HG03442 (cell line): ENCODE measurements at regions not wholly inside any gene's neighbourhood (a gene's known extent, or its start where the extent isn't known, plus 50 kb on each side); places are given as distances from the start of the nearest gene placed in this dataset.

Source experiments
- ATAC-seq: cut with Tn5 transposase; IDR thresholded peaks from one replicate; pipeline ENCODE4 v1.9.1; 2021; ENCODE audit warnings: mild to moderate bottlenecking, moderate library complexity; ENCODE audit not compliant: unreplicated experiment

GRCh38 chr2:183214680-183215079 lies 90.4 kb downstream of the NUP35 start:
- peak; percentile 81 for ATAC-seq

- no peak for ATAC-seq
Measured at GRCh38 chr2:183215917-183216316, 91.7 kb downstream of the NUP35 start.

- ATAC-seq: no peak
Measured at GRCh38 chr2:183219888-183220287, 95.6 kb downstream of the NUP35 start.

- ATAC-seq: no peak
Measured at GRCh38 chr2:183222751-183223150, 98.5 kb downstream of the NUP35 start.

- ATAC-seq: no peak
Measured at GRCh38 chr2:183224948-183225347, 100.7 kb downstream of the NUP35 start.

GRCh38 chr2:183227176-183227575 lies 102.9 kb downstream of the NUP35 start:
- no peak for ATAC-seq

DNA sequence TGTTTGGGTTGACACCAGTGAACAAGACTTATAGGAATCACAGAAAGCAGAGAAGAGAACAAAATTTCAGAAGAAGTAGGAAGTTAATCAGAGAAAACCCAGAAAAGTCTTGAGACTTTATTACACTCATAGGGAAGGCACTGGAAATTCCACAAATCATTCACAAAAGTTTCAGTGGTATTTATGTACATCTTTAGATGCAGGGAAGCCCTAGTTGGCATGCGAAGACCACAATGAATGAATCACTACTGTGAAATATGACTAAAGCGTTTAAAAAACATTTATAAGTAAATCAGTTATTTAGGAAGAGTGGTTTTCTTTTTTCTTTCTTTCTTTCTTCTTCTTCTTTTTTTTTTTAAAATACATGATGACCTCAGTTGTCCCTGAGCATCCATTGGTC lies 105.1 kb downstream of the NUP35 start:
- peak; percentile 77 for ATAC-seq

DNA sequence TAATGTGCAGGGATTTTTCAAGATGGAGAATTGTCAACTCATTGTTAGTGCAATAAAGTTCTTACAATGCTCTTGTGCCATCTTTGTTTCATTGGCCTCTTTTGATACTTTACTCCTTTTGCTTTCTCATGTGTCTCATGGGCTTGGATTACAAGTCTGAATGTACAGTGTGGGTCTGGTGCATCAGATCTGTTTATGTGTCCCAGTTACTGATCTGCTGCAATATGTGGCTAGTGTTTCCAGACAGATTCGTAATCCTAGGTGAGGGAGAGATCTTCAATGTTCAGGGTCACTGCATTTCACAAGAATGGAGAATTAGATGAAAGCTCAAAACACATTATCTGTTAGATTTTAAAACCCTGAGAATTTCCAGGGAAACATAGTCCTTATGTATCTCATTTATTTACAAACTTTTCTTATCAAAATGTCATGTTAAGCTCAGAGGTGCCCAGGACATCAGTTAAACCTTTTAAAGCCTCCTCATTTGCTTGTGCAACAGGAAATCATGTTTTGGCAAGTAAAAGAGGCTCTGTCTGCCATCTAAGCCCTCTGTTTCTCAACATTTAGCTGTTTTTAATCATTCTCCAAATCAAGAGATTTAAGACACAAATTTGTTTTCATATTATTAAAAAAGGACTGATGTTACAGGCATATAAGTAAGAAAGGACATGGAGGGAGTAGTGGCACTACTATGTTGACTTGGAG lies 108.1 kb downstream of the NUP35 start:
- ATAC-seq: no peak

- ATAC-seq: no peak
Measured at GRCh38 chr2:183242937-183243336, 118.7 kb downstream of the NUP35 start.

GRCh38 chr2:183243758-183244157 lies 119.5 kb downstream of the NUP35 start:
- ATAC-seq: no peak

- no peak for ATAC-seq
Measured at GRCh38 chr2:183244300-183244844, 120.1 kb downstream of the NUP35 start.

DNA sequence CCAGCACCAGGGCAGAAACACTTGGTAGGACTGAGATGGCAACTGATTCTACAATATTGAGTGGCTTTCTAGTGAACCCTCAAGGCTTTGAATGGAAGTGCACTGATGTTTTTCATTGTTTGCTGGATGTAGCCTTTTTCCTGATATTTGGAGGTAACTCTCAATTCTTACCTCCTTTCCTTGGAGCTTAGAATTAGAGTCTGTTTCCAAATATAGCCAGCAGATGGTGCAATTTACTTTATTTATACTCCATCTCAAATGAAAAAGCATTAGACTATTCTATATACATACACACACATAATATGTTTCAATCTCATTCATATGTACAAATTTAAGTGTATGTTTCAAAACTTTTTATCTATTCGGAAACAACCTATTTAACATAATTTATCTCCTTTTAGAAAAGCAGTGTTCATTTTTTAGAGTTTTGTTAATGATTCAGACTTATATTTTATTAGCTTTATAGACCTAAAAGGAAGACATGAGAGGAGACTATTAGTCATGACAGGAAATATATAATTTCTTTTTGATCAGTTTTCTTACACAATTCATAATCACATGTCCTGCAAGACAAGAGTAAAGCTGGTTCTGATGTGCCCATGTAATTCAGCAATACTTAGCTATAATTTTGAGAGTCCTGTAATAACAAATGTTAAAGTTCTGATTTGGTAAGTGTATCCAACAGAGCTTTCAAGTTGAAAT lies 124.8 kb downstream of the NUP35 start:
- peak; percentile 77 for ATAC-seq

DNA sequence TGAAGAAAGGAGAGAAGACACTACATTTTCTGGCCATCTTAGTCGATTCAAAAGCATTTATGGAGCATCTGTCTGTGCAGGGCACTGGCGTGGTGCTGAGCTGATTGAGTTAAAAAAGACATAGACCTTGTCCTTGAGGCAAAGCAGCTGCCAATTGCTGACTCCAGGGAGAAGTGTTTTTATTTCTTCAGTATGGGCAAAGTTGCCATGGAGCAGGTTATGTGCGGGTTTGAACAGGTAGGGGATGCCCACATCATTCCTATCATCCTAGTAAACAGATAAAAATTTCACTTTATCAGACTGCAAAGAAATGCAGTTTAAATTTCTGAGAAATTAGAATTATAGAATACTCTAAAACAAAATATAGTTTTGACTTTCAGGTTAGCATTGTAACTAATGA lies 125.8 kb downstream of the NUP35 start:
- ATAC-seq: no peak

- ATAC-seq: no peak
Measured at GRCh38 chr2:183250472-183250871, 126.2 kb downstream of the NUP35 start.

DNA sequence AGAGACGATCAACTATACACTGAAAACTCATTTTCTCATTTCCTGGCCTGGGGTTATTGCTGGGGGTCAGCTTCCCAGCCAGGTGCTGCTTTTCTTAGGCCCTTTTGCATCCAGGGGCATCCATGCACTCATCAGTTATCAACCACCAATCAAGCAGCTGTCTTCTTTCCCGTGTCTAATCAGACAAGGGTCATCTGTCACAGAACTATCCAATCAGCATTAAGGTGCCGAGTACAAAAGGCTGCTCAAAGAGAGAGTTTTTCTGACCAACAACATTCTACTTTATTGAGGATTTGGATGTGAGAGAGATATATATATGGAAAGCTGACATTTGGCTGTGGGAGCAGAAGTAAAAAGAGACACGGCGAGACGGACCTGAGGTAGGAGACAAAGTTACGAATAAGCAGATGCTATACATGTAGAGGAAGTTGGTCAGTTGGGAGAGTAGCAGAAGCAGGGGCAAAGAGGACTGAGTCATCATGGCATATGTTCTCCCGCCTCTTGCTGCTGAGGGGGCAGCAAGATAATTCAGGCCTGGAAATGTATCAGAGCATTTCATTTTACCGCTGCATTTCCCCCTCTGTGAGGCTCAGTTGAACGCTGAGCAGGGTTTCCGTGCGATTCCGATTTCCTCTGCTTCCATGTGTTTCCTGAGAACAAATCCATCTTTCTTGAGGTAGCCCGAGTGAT lies 129.3 kb downstream of the NUP35 start:
- ATAC-seq: no peak

GRCh38 chr2:183255411-183255810 lies 131.2 kb downstream of the NUP35 start:
- ATAC-seq: no peak

- ATAC-seq: peak; percentile 80
Measured at GRCh38 chr2:183259921-183260320, 135.7 kb downstream of the NUP35 start.

GRCh38 chr2:183260527-183260926 lies 136.3 kb downstream of the NUP35 start:
- ATAC-seq: no peak

- ATAC-seq: no peak
Measured at GRCh38 chr2:183264890-183265535, 140.8 kb downstream of the NUP35 start.

GRCh38 chr2:183267148-183267827 lies 143.0 kb downstream of the NUP35 start:
- ATAC-seq: peak; percentile 87

GRCh38 chr2:183269956-183270355 lies 145.7 kb downstream of the NUP35 start:
- no peak for ATAC-seq
